Gastroesophageal sphincter (tissue), 3 donors: ENCODE measurements at regions not wholly inside any gene's neighbourhood (a gene's known extent, or its start where the extent isn't known, plus 50 kb on each side); places are given as distances from the start of the nearest gene placed in this dataset.

Experiments
- CTCF ChIP-seq, 4 experiments: fragments of 200-600 bp in 2 of 4; fragments of 450-650 bp in 2 of 4; sonication (generic) in 1 of 4; IDR thresholded peaks; one replicate each; pipeline ENCODE4 v1.5.1; 2017 to 2019; ENCODE audit warnings: antibody characterized with exemption in 4 of 4, mild to moderate bottlenecking in 2 of 4, moderate library complexity in 2 of 4
- POLR2A ChIP-seq, 2 donors: fragments of 450-650 bp; IDR thresholded peaks; one replicate each; pipeline ENCODE4 v1.6.1; 2017; ENCODE audit warnings: antibody characterized with exemption in 2 of 2, mild to moderate bottlenecking in 2 of 2, moderate library complexity in 1 of 2
- POLR2AphosphoS5 ChIP-seq: sonication (generic); formaldehyde crosslinking; IDR thresholded peaks from one replicate; pipeline ENCODE4 v1.6.1; 2017; ENCODE audit warnings: antibody characterized with exemption

GRCh38 chr20:3330046-3330741 is 77.3 kb downstream of the DNAAF9 start:
- TF ChIP-seq CTCF (IDR thresholded peaks at IDR 0.05) = no peak
- no peak for TF ChIP-seq POLR2AphosphoS5
- no peak for TF ChIP-seq POLR2A (IDR thresholded peaks at IDR 0.05)
